ENCODE measurements at regions not wholly inside any gene's neighbourhood (a gene's known extent, or its start where the extent isn't known, plus 50 kb on each side); places are given as distances from the start of the nearest gene placed in this dataset.

GRCh38 chr12:63238892-63239291 is 87.9 kb upstream of the AVPR1A start:
- Histone ChIP-seq H3K56ac (ENCODE audit: insufficient read length, low read depth, low read length) (no peak overlapping the region), H3K23ac (ENCODE audit: insufficient read length, low read depth, low read length) (no peak overlapping the region), H3K27ac (ENCODE audit: insufficient read length, low read depth, low read length) (no peak overlapping the region), H3K27me3 (ENCODE audit: insufficient read depth, low read length) (no peaks in the 10 kb centered on the region), H2AK5ac (ENCODE audit: insufficient read length, low read length) (no peak overlapping the region), H3K18ac (ENCODE audit: insufficient read length, low read depth, low read length) (no peak overlapping the region), H4K8ac (replicated peaks; ENCODE audit: insufficient read length, low read depth, low read length) (no peak overlapping the region), H2BK20ac (ENCODE audit: low read depth, low read length, poor library complexity, severe bottlenecking) (no peak overlapping the region), H3K9me3 (ENCODE audit: control insufficient read depth, low read depth, low read length) (peaks cover 6% of the 10 kb centered on the region), H4K5ac (ENCODE audit: insufficient read length, low read depth, low read length) (no peak overlapping the region), H3K79me2 (ENCODE audit: insufficient read depth, low read length) (no peaks in the 10 kb centered on the region), H3K79me1 (ENCODE audit: insufficient read depth, low read depth, low read length, poor library complexity, severe bottlenecking) (no peaks in the 10 kb centered on the region), H3T11ph (ENCODE audit: low read length) (no peak overlapping the region), H3K4me2 (ENCODE audit: insufficient read depth, insufficient read length, low read length) (no peak overlapping the region), H3K14ac (ENCODE audit: insufficient read depth, low read length) (no peak overlapping the region), H3K4ac (ENCODE audit: low read depth, low read length) (no peak overlapping the region), H2BK120ac (ENCODE audit: low read depth, low read length, poor library complexity, severe bottlenecking) (no peak overlapping the region), H4K91ac (ENCODE audit: insufficient read length, low read depth, low read length) (no peak overlapping the region), H3K9ac (ENCODE audit: extremely low read depth, insufficient read length, low read length) (no peak overlapping the region), H2BK12ac (ENCODE audit: insufficient read length, low read depth, low read length) (no peak overlapping the region), H2BK15ac (ENCODE audit: low read depth, low read length) (no peak overlapping the region), H3K23me2 (ENCODE audit: insufficient read length, low read depth, low read length, poor library complexity, severe bottlenecking) (no peaks in the 10 kb centered on the region), H2AFZ (ENCODE audit: low read length) (no peak overlapping the region), H2BK5ac (ENCODE audit: insufficient read length, low read length) (no peak overlapping the region), H3K4me1 (ENCODE audit: insufficient read depth, low read length) (no peaks in the 10 kb centered on the region), H4K20me1 (ENCODE audit: control insufficient read depth, insufficient read depth, insufficient read length) (no peaks in the 10 kb centered on the region)
- Mint-ChIP-seq H3K9me3 (peaks cover 21 to 30% of the 10 kb centered on the region in 2 experiments), H3K27ac (no peak overlapping the region), H3K27me3 (ENCODE audit: low read depth) (no peaks in the 10 kb centered on the region; the same call in 1 of the 2 replicates), H3K4me3 (no peak overlapping the region), H3K4me1 (no peaks in the 10 kb centered on the region), H3K36me3 (ENCODE audit: insufficient read depth in 1 of 3, low read depth in 3 of 3) (peaks cover 0 to 4% (median 2%) of the 10 kb centered on the region in 3 experiments; a peak in 2 of 7 replicates)
- TF ChIP-seq, protein P1, sequence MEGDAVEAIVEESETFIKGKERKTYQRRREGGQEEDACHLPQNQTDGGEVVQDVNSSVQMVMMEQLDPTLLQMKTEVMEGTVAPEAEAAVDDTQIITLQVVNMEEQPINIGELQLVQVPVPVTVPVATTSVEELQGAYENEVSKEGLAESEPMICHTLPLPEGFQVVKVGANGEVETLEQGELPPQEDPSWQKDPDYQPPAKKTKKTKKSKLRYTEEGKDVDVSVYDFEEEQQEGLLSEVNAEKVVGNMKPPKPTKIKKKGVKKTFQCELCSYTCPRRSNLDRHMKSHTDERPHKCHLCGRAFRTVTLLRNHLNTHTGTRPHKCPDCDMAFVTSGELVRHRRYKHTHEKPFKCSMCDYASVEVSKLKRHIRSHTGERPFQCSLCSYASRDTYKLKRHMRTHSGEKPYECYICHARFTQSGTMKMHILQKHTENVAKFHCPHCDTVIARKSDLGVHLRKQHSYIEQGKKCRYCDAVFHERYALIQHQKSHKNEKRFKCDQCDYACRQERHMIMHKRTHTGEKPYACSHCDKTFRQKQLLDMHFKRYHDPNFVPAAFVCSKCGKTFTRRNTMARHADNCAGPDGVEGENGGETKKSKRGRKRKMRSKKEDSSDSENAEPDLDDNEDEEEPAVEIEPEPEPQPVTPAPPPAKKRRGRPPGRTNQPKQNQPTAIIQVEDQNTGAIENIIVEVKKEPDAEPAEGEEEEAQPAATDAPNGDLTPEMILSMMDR (conservative IDR thresholded peaks at IDR 0.05), result no peak
- no peak for DNase-seq
